Heart left ventricle (tissue), 13 donors: ENCODE measurements at regions not wholly inside any gene's neighbourhood (a gene's known extent, or its start where the extent isn't known, plus 50 kb on each side); places are given as distances from the start of the nearest gene placed in this dataset.

Experiments
- POLR2A ChIP-seq, 2 donors: fragments of 450-650 bp; IDR thresholded peaks; one replicate each; pipeline ENCODE4 v1.6.1; 2017; ENCODE audit warnings: antibody characterized with exemption in 2 of 2, mild to moderate bottlenecking in 2 of 2, moderate library complexity in 2 of 2
- TF ChIP-seq, protein P1 (sequence below), 12 donors: fragments of 200-600 bp; sonication (generic) in 4 of 12; IDR thresholded peaks; one replicate each; pipeline versions ENCODE4 v1.5.0 to v1.8.0; 2018 to 2022; ENCODE audit warnings: antibody characterized with exemption in 12 of 12, mild to moderate bottlenecking in 5 of 12
- donor health status: ischemic (EF 13 %, LVEDD 7.1; RV severe dilation, severe dysfunction).
- donor health status: DM: no; HTN: yes; CAD: no.
- donor health status: DM: no; HTN: no; CAD: no.
- donor health status: ischemic (EF 25% LVEDD 6.9; RV normal size, moderate dysfunction).
- donor health status: ischemic (EF 25% LVEDD 5.7; RV mildly dilated, moderate dysfunction).
- donor health status: ischemic (EF 35%, LVEDD 5.7; RV mildly dilated, moderate dysfunction).
- donor health status: nonischemic (EF 11% LVEDD 7.7; RV severe dilation, severe dysfunction).
- donor health status: DM: yes; HTN: yes; CAD: no.
- donor health status: PGD.
- donor health status: ischemic (EF 29% LVEDD 5.4; RV normal size, mild dysfunction).
- donor health status: nonischemic (EF 23%, LVEDD 6.1; RV moderate dilation, normal function).

DNA sequence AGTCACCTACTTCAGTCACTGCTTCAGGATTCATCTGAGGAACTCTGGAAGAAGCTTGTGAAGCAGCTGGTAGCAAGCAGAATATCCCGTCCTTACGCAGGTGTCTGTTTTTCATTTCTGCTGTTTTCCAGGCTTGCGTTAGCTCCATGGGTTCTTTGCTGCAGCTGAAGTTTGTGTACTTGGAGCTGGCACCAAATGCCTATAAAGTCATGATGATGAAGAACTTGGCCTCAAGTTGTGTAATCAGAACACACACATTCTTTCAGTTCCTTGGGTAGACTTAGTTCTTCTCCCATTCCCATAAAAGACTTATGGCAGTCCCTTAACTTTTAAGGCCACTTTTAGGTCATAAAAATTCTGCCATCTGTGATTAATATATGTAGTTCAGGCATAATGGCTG is 116.7 kb downstream of the LRRC70 start:
- TF ChIP-seq, protein P1, sequence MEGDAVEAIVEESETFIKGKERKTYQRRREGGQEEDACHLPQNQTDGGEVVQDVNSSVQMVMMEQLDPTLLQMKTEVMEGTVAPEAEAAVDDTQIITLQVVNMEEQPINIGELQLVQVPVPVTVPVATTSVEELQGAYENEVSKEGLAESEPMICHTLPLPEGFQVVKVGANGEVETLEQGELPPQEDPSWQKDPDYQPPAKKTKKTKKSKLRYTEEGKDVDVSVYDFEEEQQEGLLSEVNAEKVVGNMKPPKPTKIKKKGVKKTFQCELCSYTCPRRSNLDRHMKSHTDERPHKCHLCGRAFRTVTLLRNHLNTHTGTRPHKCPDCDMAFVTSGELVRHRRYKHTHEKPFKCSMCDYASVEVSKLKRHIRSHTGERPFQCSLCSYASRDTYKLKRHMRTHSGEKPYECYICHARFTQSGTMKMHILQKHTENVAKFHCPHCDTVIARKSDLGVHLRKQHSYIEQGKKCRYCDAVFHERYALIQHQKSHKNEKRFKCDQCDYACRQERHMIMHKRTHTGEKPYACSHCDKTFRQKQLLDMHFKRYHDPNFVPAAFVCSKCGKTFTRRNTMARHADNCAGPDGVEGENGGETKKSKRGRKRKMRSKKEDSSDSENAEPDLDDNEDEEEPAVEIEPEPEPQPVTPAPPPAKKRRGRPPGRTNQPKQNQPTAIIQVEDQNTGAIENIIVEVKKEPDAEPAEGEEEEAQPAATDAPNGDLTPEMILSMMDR (IDR thresholded peaks at IDR 0.05) = no peak
- TF ChIP-seq POLR2A (IDR thresholded peaks at IDR 0.05) = no peak
